HG02678 (cell line): ENCODE measurements at regions not wholly inside any gene's neighbourhood (a gene's known extent, or its start where the extent isn't known, plus 50 kb on each side); places are given as distances from the start of the nearest gene placed in this dataset.

Experiments used
- ATAC-seq: cut with Tn5 transposase; IDR thresholded peaks from one replicate; pipeline ENCODE4 v1.9.1; 2021; ENCODE audit warnings: mild to moderate bottlenecking, moderate library complexity; ENCODE audit not compliant: unreplicated experiment

GRCh38 chr1:75079538-75080290, 54.5 kb upstream of the LHX8 start:
- no peak for ATAC-seq

GRCh38 chr1:75083223-75083622, 51.0 kb upstream of the LHX8 start:
- ATAC-seq: no peak

GRCh38 chr1:75083848-75084514, 50.2 kb upstream of the LHX8 start:
- ATAC-seq: no peak
